Neural progenitor cell (in vitro differentiated cells): ENCODE measurements at regions not wholly inside any gene's neighbourhood (a gene's known extent, or its start where the extent isn't known, plus 50 kb on each side); places are given as distances from the start of the nearest gene placed in this dataset.

Experiments used
- CTCF ChIP-seq: fragments of 200-600 bp; sonication (generic); IDR thresholded peaks from 2 replicates; pipeline ENCODE4 v1.5.1; 2017; ENCODE audit warnings: antibody characterized with exemption, mild to moderate bottlenecking
- EZH2 ChIP-seq: fragments of 200-600 bp; sonication (generic); IDR thresholded peaks from 2 replicates; pipeline ENCODE4 v1.6.1; 2017; ENCODE audit warnings: antibody characterized with exemption, mild to moderate bottlenecking, moderate library complexity
- EZH2phosphoT487 ChIP-seq: fragments of 200-600 bp; sonication (generic); IDR thresholded peaks from 2 replicates; pipeline ENCODE4 v1.6.1; 2017; ENCODE audit warnings: antibody characterized with exemption

GRCh38 chr14:101044741-101045140 is 141.2 kb upstream of the RTL1 start:
- no peak for TF ChIP-seq CTCF
- TF ChIP-seq EZH2, result no peak
- no peak for TF ChIP-seq EZH2phosphoT487
